ENCODE measurements at regions not wholly inside any gene's neighbourhood (a gene's known extent, or its start where the extent isn't known, plus 50 kb on each side); places are given as distances from the start of the nearest gene placed in this dataset.

DNA sequence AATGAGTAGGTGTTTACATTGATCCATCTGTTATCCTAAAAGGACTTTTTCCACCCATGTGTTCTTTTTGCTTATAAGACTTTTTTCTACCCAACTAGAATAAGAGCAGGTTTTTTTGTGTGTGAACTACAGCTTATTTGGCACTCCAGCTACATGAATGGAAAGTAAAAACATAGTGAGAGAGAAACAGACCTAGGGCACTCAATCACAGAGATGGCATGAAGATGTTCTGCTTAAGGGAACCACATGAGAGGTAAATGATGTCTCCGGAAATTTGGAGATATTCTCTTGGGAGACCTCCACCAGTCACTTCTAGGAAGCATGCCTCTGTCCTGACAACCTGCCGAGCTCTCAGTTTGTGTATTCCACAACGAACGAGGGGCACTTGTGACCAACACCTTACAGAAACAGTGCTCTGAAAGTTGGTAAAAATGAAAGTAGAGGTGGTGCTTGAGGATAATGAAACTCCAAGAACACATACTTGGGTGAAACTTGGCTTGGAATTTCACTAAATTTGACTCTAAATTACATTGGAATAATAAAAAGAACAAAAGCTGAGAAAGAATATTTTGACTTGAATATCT lies 788.4 kb upstream of the GALNTL6 start:
- H3K4me3 ChIP-seq (replicated peaks in 1 of 3; ENCODE audit: insufficient read depth in 1 of 3, low read depth in 1 of 3, low read length in 3 of 3) = no peak overlapping the region
- FAIRE-seq (no peak), DNase-seq (ENCODE audit: low read depth, low spot score) (no peak)
- no TSS peak for BruUV-seq (replicated peaks)
- H3K36me3 ChIP-seq (ENCODE audit: control insufficient read depth in 2 of 2, extremely low read depth in 1 of 2, insufficient read depth in 2 of 2, low read length in 2 of 2) = no peaks in the 10 kb centered on the region
- H3K9ac ChIP-seq (replicated peaks; ENCODE audit: extremely low read depth, insufficient read depth, low read length) = no peak overlapping the region
- H3K4me2 ChIP-seq (ENCODE audit: insufficient read depth, low read length) = no peak overlapping the region
- H3K4me1 ChIP-seq (ENCODE audit: control insufficient read depth, extremely low read depth, insufficient read depth, low read length) = no peaks in the 10 kb centered on the region
- ChIA-PET CTCF (no interaction called here), POLR2A (no interaction called here)
- H3K27me3 ChIP-seq (ENCODE audit: control insufficient read depth in 2 of 2, insufficient read depth in 2 of 2, low read length in 2 of 2) = no peaks in the 10 kb centered on the region
- dilution Hi-C loops (cut with MboI; ENCODE audit: extremely low pct_ligation_motif_present, low sequenced_read_pairs) (no loop called here), intact Hi-C loops (cut with micrococcal nuclease) (no loop called here)
- H4K20me1 ChIP-seq (replicated peaks; ENCODE audit: control insufficient read depth, extremely low read depth, insufficient read depth, low read length) = no peaks in the 10 kb centered on the region
- peaks cover 3% of the 10 kb centered on the region for H3K9me3 ChIP-seq (replicated peaks; ENCODE audit: control insufficient read depth, insufficient read depth, low read length)
- no peak overlapping the region for H2AFZ ChIP-seq (ENCODE audit: low read depth, low read length)
- no peaks in the 10 kb centered on the region for H3K79me2 ChIP-seq (ENCODE audit: control insufficient read depth, insufficient read depth, low read length)
- H3K9me1 ChIP-seq (replicated peaks; ENCODE audit: control insufficient read depth, extremely low read depth, insufficient read depth, low read length) = no peaks in the 10 kb centered on the region
- TF ChIP-seq EZH2 (IDR thresholded peaks at IDR 0.05; ENCODE audit: borderline replicate concordance, low read depth, low read length, severe bottlenecking) (no peak), FOS (IDR thresholded peaks at IDR 0.05; ENCODE audit: borderline replicate concordance, insufficient read depth, low read length) (no peak), POLR2A (IDR thresholded peaks at IDR 0.05; ENCODE audit: low read depth, low read length) (no peak), MYC (IDR thresholded peaks at IDR 0.05; ENCODE audit: low read depth, low read length) (no peak)
- TF ChIP-seq, protein P1, sequence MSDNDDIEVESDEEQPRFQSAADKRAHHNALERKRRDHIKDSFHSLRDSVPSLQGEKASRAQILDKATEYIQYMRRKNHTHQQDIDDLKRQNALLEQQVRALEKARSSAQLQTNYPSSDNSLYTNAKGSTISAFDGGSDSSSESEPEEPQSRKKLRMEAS (IDR thresholded peaks at IDR 0.05; ENCODE audit: insufficient read depth, insufficient read length) = no peak
- no peak overlapping the region for H3K27ac ChIP-seq (ENCODE audit: insufficient read depth, low read depth, low read length)

DNA sequence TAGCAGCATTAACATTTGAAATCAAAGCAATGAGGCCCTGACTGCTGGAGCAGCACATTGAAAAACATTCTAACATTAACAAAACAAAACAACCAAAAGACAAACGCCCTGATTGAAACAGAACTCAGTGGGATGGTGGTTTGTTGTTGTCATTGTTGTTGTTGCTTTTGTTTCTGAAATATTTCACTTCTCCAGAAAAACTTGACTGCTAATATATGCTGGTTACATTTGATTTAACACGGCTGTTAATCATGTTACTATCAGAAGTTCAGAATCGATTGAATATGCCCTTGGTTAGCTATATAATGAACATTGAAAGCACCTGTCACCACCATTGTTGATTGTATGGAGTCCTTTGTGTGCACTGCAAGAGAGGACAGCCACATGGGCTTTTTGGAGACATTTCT lies 790.4 kb upstream of the GALNTL6 start:
- POLR2A ChIA-PET = no interaction called here
- no peaks in the 10 kb centered on the region for H4K20me1 ChIP-seq (replicated peaks; ENCODE audit: control insufficient read depth, extremely low read depth, insufficient read depth, low read length)
- no peaks in the 10 kb centered on the region for H3K9me1 ChIP-seq (replicated peaks; ENCODE audit: control insufficient read depth, extremely low read depth, insufficient read depth, low read length)
- H3K4me1 ChIP-seq (ENCODE audit: control insufficient read depth, extremely low read depth, insufficient read depth, low read length) = no peaks in the 10 kb centered on the region
- no peaks in the 10 kb centered on the region for H3K79me2 ChIP-seq (ENCODE audit: control insufficient read depth, insufficient read depth, low read length)
- no peaks in the 10 kb centered on the region for H3K27me3 ChIP-seq (ENCODE audit: control insufficient read depth in 2 of 2, insufficient read depth in 2 of 2, low read length in 2 of 2)
- no TSS peak for BruUV-seq (replicated peaks)
- no peak overlapping the region for H3K9ac ChIP-seq (replicated peaks; ENCODE audit: extremely low read depth, insufficient read depth, low read length)
- no peak for FAIRE-seq
- no peak overlapping the region for H3K4me2 ChIP-seq (ENCODE audit: insufficient read depth, low read length)
- CTCF ChIA-PET = no interaction called here
- no peak overlapping the region for H3K4me3 ChIP-seq (replicated peaks in 1 of 3; ENCODE audit: insufficient read depth in 1 of 3, low read depth in 1 of 3, low read length in 3 of 3)
- DNase-seq (ENCODE audit: low read depth, low spot score) = no peak
- peaks cover 3% of the 10 kb centered on the region for H3K9me3 ChIP-seq (replicated peaks; ENCODE audit: control insufficient read depth, insufficient read depth, low read length)
- no peak for TF ChIP-seq GATA2 (IDR thresholded peaks at IDR 0.05; ENCODE audit: insufficient read depth, insufficient read length, low read depth, low read length)
- TF ChIP-seq JUN (IDR thresholded peaks at IDR 0.05; ENCODE audit: borderline replicate concordance, insufficient read depth, insufficient read length, low read depth) = no peak
- TF ChIP-seq FOS (IDR thresholded peaks at IDR 0.05; ENCODE audit: borderline replicate concordance, insufficient read depth, low read length) = no peak
- TF ChIP-seq, protein P2, sequence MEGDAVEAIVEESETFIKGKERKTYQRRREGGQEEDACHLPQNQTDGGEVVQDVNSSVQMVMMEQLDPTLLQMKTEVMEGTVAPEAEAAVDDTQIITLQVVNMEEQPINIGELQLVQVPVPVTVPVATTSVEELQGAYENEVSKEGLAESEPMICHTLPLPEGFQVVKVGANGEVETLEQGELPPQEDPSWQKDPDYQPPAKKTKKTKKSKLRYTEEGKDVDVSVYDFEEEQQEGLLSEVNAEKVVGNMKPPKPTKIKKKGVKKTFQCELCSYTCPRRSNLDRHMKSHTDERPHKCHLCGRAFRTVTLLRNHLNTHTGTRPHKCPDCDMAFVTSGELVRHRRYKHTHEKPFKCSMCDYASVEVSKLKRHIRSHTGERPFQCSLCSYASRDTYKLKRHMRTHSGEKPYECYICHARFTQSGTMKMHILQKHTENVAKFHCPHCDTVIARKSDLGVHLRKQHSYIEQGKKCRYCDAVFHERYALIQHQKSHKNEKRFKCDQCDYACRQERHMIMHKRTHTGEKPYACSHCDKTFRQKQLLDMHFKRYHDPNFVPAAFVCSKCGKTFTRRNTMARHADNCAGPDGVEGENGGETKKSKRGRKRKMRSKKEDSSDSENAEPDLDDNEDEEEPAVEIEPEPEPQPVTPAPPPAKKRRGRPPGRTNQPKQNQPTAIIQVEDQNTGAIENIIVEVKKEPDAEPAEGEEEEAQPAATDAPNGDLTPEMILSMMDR (IDR thresholded peaks at IDR 0.05; ENCODE audit: extremely low read depth in 1 of 2, insufficient read depth in 1 of 2, low read depth in 1 of 2, low read length in 2 of 2) = no peak
- no peak for TF ChIP-seq POLR2A (IDR thresholded peaks at IDR 0.05; ENCODE audit: low read depth, low read length)
- TF ChIP-seq, protein P1 (IDR thresholded peaks at IDR 0.05; ENCODE audit: insufficient read depth, insufficient read length) = no peak
- TF ChIP-seq EZH2 (IDR thresholded peaks at IDR 0.05; ENCODE audit: borderline replicate concordance, low read depth, low read length, severe bottlenecking) = no peak
- no peak for TF ChIP-seq POLR2AphosphoS5 (IDR thresholded peaks at IDR 0.05; ENCODE audit: insufficient read depth, low read depth, low read length)
- no peak for TF ChIP-seq MYC (IDR thresholded peaks at IDR 0.05; ENCODE audit: low read depth, low read length)
- H3K27ac ChIP-seq (ENCODE audit: insufficient read depth, low read depth, low read length) = no peak overlapping the region
- H3K36me3 ChIP-seq (ENCODE audit: control insufficient read depth in 2 of 2, extremely low read depth in 1 of 2, insufficient read depth in 2 of 2, low read length in 2 of 2) = no peaks in the 10 kb centered on the region
- dilution Hi-C loops (cut with MboI; ENCODE audit: extremely low pct_ligation_motif_present, low sequenced_read_pairs) = no loop called here
- no peak overlapping the region for H2AFZ ChIP-seq (ENCODE audit: low read depth, low read length)
- intact Hi-C loops (cut with micrococcal nuclease) = no loop called here
